CD14-positive monocyte (primary cell): ENCODE measurements at regions not wholly inside any gene's neighbourhood (a gene's known extent, or its start where the extent isn't known, plus 50 kb on each side); places are given as distances from the start of the nearest gene placed in this dataset.

ENCODE experiments used
- DNase-seq, 3 donors: peaks; one replicate each; pipeline ENCODE4 v3.0.0-alpha.2; 2011 to 2022
- H2AFZ ChIP-seq: 2 replicates; pipeline ENCODE4 v1.6.0; 2012; ENCODE audit warnings: mild to moderate bottlenecking, low read depth, low read length, inconsistent platforms; ENCODE audit not compliant: insufficient read depth, poor library complexity, severe bottlenecking
- H3K27ac ChIP-seq, 2 donors: 1 replicate in 1 of 2; 2 replicates in 1 of 2; pipeline ENCODE4 v1.5.1; 2012 to 2013; ENCODE audit warnings: low read length in 2 of 2, control low read depth in 1 of 2, inconsistent platforms in 1 of 2, low read depth in 1 of 2, mild to moderate bottlenecking in 1 of 2
- H3K27me3 ChIP-seq, 2 donors: one replicate each; pipeline versions ENCODE4 v1.6.0 to v1.6.1; 2011 to 2013; ENCODE audit warnings: low read length in 2 of 2; ENCODE audit not compliant: control insufficient read depth in 2 of 2, insufficient read depth in 2 of 2
- H3K36me3 ChIP-seq, 2 donors: replicated peaks in 1 of 2; 1 replicate in 1 of 2; 2 replicates in 1 of 2; pipeline versions ENCODE4 v1.5.1 to v1.6.1; 2012 to 2013; ENCODE audit warnings: low read length in 2 of 2, control low read depth in 1 of 2, inconsistent platforms in 1 of 2, mild to moderate bottlenecking in 1 of 2; ENCODE audit not compliant: insufficient read depth in 2 of 2, control insufficient read depth in 1 of 2
- H3K4me1 ChIP-seq, 2 donors: 1 replicate in 1 of 2; 2 replicates in 1 of 2; pipeline versions ENCODE4 v1.5.1 to v1.6.1; 2012 to 2013; ENCODE audit warnings: low read length in 2 of 2, control low read depth in 1 of 2, inconsistent platforms in 1 of 2, mild to moderate bottlenecking in 1 of 2, moderate library complexity in 1 of 2; ENCODE audit not compliant: insufficient read depth in 2 of 2, control insufficient read depth in 1 of 2
- H3K4me2 ChIP-seq: replicated peaks from 2 replicates; pipeline ENCODE3; 2012; ENCODE audit warnings: low read length, moderate library complexity, mild to moderate bottlenecking; ENCODE audit not compliant: poor library complexity, severe bottlenecking; ENCODE audit errors: extremely low read depth
- H3K4me3 ChIP-seq, 3 experiments: fragments of 200-600 bp in 1 of 3; sonication (generic) in 1 of 3; replicated peaks in 1 of 3; 1 replicate in 2 of 3; 2 replicates in 1 of 3; pipeline ENCODE4 v1.5.1; 2011 to 2013; ENCODE audit warnings: low read length in 3 of 3, mild to moderate bottlenecking in 3 of 3, control low read depth in 2 of 3, low read depth in 2 of 3, inconsistent platforms in 1 of 3, moderate library complexity in 1 of 3
- H3K79me2 ChIP-seq: 2 replicates; pipeline ENCODE4 v1.6.0; 2012; ENCODE audit warnings: mild to moderate bottlenecking, control low read depth, inconsistent platforms, low read length, moderate library complexity; ENCODE audit not compliant: insufficient read depth
- H3K9ac ChIP-seq: 2 replicates; pipeline ENCODE4 v1.6.0; 2017; ENCODE audit warnings: low read length, mild to moderate bottlenecking; ENCODE audit not compliant: insufficient read depth, poor library complexity, severe bottlenecking
- H3K9me3 ChIP-seq, 2 donors: replicated peaks in 1 of 2; 1 replicate in 1 of 2; 2 replicates in 1 of 2; pipeline versions ENCODE4 v1.5.1 to v1.6.1; 2012 to 2013; ENCODE audit warnings: low read length in 2 of 2, control low read depth in 1 of 2; ENCODE audit not compliant: control insufficient read depth in 1 of 2, insufficient read depth in 1 of 2
- H4K20me1 ChIP-seq: 2 replicates; pipeline ENCODE4 v1.6.0; 2012; ENCODE audit warnings: mild to moderate bottlenecking, low read length, control low read depth, moderate library complexity; ENCODE audit not compliant: insufficient read depth
- H3K27ac Mint-ChIP-seq, 7 donors: one replicate each; pipeline ENCODE4 v1.8.0; 2020; ENCODE audit warnings: mild to moderate bottlenecking in 7 of 7, mixed read lengths in 7 of 7, moderate library complexity in 6 of 7, inconsistent platforms in 2 of 7
- H3K27me3 Mint-ChIP-seq, 3 donors: one replicate each; pipeline ENCODE4 v1.8.0; 2021 to 2022; ENCODE audit warnings: low read depth in 3 of 3, mild to moderate bottlenecking in 3 of 3, mixed read lengths in 3 of 3, moderate library complexity in 3 of 3, inconsistent platforms in 1 of 3
- H3K36me3 Mint-ChIP-seq, 2 donors: one replicate each; pipeline ENCODE4 v1.8.0; 2020; ENCODE audit warnings: mixed read lengths in 2 of 2, inconsistent platforms in 1 of 2, mild to moderate bottlenecking in 1 of 2
- H3K4me1 Mint-ChIP-seq: one replicate; pipeline ENCODE4 v1.8.0; 2020; ENCODE audit warnings: mild to moderate bottlenecking, mixed read lengths
- H3K4me3 Mint-ChIP-seq, 2 donors: one replicate each; pipeline ENCODE4 v1.8.0; 2020; ENCODE audit warnings: mild to moderate bottlenecking in 2 of 2, mixed read lengths in 2 of 2, moderate library complexity in 1 of 2
- H3K9me3 Mint-ChIP-seq, 7 donors: one replicate each; pipeline ENCODE4 v1.8.0; 2020 to 2022; ENCODE audit warnings: mixed read lengths in 7 of 7, mild to moderate bottlenecking in 6 of 7, moderate library complexity in 6 of 7, inconsistent platforms in 2 of 7
- CTCF ChIP-seq: fragments of 200-600 bp; IDR thresholded peaks from one replicate; pipeline ENCODE4 v1.8.0; 2022; ENCODE audit warnings: antibody characterized with exemption, mild to moderate bottlenecking
- WGBS: methylation state at CpG from one replicate; pipeline ENCODE4 v1.1.5; 2013; ENCODE audit warnings: missing lambda C conversion rate; ENCODE audit not compliant: insufficient coverage; 5-methylcytosine and 5-hydroxymethylcytosine counted together
- intact Hi-C, 2 donors: fragments of 100-400 bp; cut with micrococcal nuclease; formaldehyde crosslinking; loops; one replicate each; pipeline versions ENCODE4 v1.15.0 to v1.15.1; 2023

- intact Hi-C loops, result no loop called here
- WGBS, result 87% methylated on average over 4 of the region's 4 CpGs
- H3K79me2 ChIP-seq, result no peaks in the 10 kb centered on the region
Observed at GRCh38 chr7:67766906-67767410, 770.3 kb downstream of the TYW1 start.

GRCh38 chr7:67771846-67772605 lies 775.4 kb downstream of the TYW1 start:
- no peaks in the 10 kb centered on the region for H3K4me1 ChIP-seq
- H4K20me1 ChIP-seq, result no peaks in the 10 kb centered on the region
- no peaks in the 10 kb centered on the region for H3K4me1 Mint-ChIP-seq
- intact Hi-C loops, result no loop called here
- no peak overlapping the region for H3K4me3 ChIP-seq
- no peak overlapping the region for H2AFZ ChIP-seq
- 82% methylated on average over 15 of the region's 15 CpGs for WGBS
- TF ChIP-seq CTCF, result no peak
- no peaks in the 10 kb centered on the region for H3K27me3 ChIP-seq
- H3K36me3 Mint-ChIP-seq, result no peaks in the 10 kb centered on the region
- no peak overlapping the region for H3K27ac ChIP-seq
- H3K27me3 Mint-ChIP-seq, result peaks cover 0 to 2% (median 2%) of the 10 kb centered on the region in 3 donors
- H3K9me3 ChIP-seq, result peaks cover 12 to 50% of the 10 kb centered on the region in 2 donors
- H3K27ac Mint-ChIP-seq, result no peak overlapping the region
- peaks cover 3 to 46% (median 24%) of the 10 kb centered on the region in 7 donors for H3K9me3 Mint-ChIP-seq
- no peaks in the 10 kb centered on the region for H3K79me2 ChIP-seq
- no peak overlapping the region for H3K9ac ChIP-seq
- no peaks in the 10 kb centered on the region for H3K36me3 ChIP-seq
- DNase-seq, result no peak
- H3K4me2 ChIP-seq, result no peak overlapping the region
- H3K4me3 Mint-ChIP-seq, result no peak overlapping the region

More at GRCh38 chr7:67766906-67767410, 770.3 kb downstream of the TYW1 start:
- H3K9me3 Mint-ChIP-seq, result peaks cover 3 to 34% (median 13%) of the 10 kb centered on the region in 7 donors
- no peak for DNase-seq
- no peaks in the 10 kb centered on the region for H3K27me3 Mint-ChIP-seq
- no peak overlapping the region for H3K27ac Mint-ChIP-seq
- Histone ChIP-seq H3K4me1 (no peaks in the 10 kb centered on the region), H3K4me2 (no peak overlapping the region), H3K27me3 (no peaks in the 10 kb centered on the region), H3K36me3 (no peaks in the 10 kb centered on the region), H4K20me1 (no peaks in the 10 kb centered on the region), H3K4me3 (no peak overlapping the region), H3K27ac (no peak overlapping the region), H2AFZ (no peak overlapping the region), H3K9me3 (peaks cover 7 to 33% of the 10 kb centered on the region in 2 donors), H3K9ac (no peak overlapping the region)
- no peak overlapping the region for H3K4me3 Mint-ChIP-seq
- no peaks in the 10 kb centered on the region for H3K36me3 Mint-ChIP-seq
- H3K4me1 Mint-ChIP-seq, result no peaks in the 10 kb centered on the region
- TF ChIP-seq CTCF, result no peak
